Esophagus squamous epithelium (tissue), 4 donors: ENCODE measurements at regions not wholly inside any gene's neighbourhood (a gene's known extent, or its start where the extent isn't known, plus 50 kb on each side); places are given as distances from the start of the nearest gene placed in this dataset.

Experiments
- POLR2A ChIP-seq, 4 donors: fragments of 450-650 bp; IDR thresholded peaks; one replicate each; pipeline ENCODE4 v1.6.1; 2017; ENCODE audit warnings: antibody characterized with exemption in 4 of 4, mild to moderate bottlenecking in 4 of 4, moderate library complexity in 3 of 4
- TF ChIP-seq, protein P1 (sequence below), 6 experiments: fragments of 450-650 bp in 4 of 6; fragments of 200-600 bp in 2 of 6; sonication (generic) in 2 of 6; IDR thresholded peaks; one replicate each; pipeline ENCODE4 v1.5.1; 2016 to 2019; ENCODE audit warnings: antibody characterized with exemption in 6 of 6, mild to moderate bottlenecking in 4 of 6, moderate library complexity in 4 of 6

DNA sequence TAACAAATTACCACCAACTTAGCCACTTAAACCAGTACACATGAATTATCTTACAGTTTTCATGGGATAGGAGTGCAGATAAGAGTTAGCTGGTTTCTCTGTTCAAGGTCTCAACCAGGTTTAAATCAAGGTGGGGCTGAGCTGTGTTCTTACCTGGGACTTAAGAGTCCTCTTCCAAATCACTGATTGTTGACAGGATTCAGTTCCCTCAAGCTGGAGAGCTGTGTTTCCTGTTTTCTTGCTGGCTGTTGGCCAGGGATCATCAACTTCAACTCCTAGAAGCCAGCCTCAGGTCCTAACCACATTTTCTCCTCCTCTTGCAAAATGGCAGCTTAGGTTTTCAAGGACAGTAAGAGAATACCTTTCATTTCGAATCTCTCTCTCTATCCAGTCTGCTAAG lies 123.8 kb upstream of the CHRM3 start:
- TF ChIP-seq, protein P1, sequence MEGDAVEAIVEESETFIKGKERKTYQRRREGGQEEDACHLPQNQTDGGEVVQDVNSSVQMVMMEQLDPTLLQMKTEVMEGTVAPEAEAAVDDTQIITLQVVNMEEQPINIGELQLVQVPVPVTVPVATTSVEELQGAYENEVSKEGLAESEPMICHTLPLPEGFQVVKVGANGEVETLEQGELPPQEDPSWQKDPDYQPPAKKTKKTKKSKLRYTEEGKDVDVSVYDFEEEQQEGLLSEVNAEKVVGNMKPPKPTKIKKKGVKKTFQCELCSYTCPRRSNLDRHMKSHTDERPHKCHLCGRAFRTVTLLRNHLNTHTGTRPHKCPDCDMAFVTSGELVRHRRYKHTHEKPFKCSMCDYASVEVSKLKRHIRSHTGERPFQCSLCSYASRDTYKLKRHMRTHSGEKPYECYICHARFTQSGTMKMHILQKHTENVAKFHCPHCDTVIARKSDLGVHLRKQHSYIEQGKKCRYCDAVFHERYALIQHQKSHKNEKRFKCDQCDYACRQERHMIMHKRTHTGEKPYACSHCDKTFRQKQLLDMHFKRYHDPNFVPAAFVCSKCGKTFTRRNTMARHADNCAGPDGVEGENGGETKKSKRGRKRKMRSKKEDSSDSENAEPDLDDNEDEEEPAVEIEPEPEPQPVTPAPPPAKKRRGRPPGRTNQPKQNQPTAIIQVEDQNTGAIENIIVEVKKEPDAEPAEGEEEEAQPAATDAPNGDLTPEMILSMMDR (IDR thresholded peaks at IDR 0.05), result no peak
- no peak for TF ChIP-seq POLR2A (IDR thresholded peaks at IDR 0.05)
